Endodermal cell (in vitro differentiated cells): ENCODE measurements at regions not wholly inside any gene's neighbourhood (a gene's known extent, or its start where the extent isn't known, plus 50 kb on each side); places are given as distances from the start of the nearest gene placed in this dataset.

Experiments used
- DNase-seq: peaks from one replicate; pipeline ENCODE4 v3.0.0-alpha.2; 2017
- H3K27ac ChIP-seq: 2 replicates; pipeline ENCODE4 v1.5.1; 2013; ENCODE audit warnings: mild to moderate bottlenecking, low read depth, low read length, moderate library complexity
- H3K27me3 ChIP-seq: 2 replicates; pipeline ENCODE4 v1.6.1; 2013; ENCODE audit warnings: mild to moderate bottlenecking, low read length, moderate library complexity; ENCODE audit not compliant: insufficient read depth, control insufficient read depth, poor library complexity, severe bottlenecking
- H3K36me3 ChIP-seq: 2 replicates; pipeline ENCODE4 v1.7.0; 2013; ENCODE audit warnings: mild to moderate bottlenecking, low read length, moderate library complexity; ENCODE audit not compliant: control insufficient read depth, insufficient read depth
- H3K4me1 ChIP-seq: one replicate; pipeline ENCODE4 v1.7.0; 2013; ENCODE audit warnings: low read length; ENCODE audit not compliant: control insufficient read depth, insufficient read depth
- H3K4me3 ChIP-seq: 2 replicates; pipeline ENCODE4 v1.5.1; 2013; ENCODE audit warnings: mild to moderate bottlenecking, low read length, moderate library complexity
- H3K9ac ChIP-seq: 2 replicates; pipeline ENCODE4 v1.6.1; 2013; ENCODE audit warnings: mild to moderate bottlenecking, low read length, moderate library complexity; ENCODE audit not compliant: poor library complexity, severe bottlenecking; ENCODE audit errors: extremely low read depth
- H3K9me3 ChIP-seq: 2 replicates; pipeline ENCODE4 v1.6.1; 2013; ENCODE audit warnings: mild to moderate bottlenecking, low read length, moderate library complexity; ENCODE audit not compliant: control insufficient read depth
- H3K27ac Mint-ChIP-seq: 2 replicates; pipeline ENCODE4 v1.8.0; 2020; ENCODE audit warnings: mixed read lengths
- H3K27me3 Mint-ChIP-seq: 2 replicates; pipeline ENCODE4 v1.8.0; 2021; ENCODE audit warnings: mild to moderate bottlenecking, mixed read lengths; ENCODE audit not compliant: insufficient read depth
- H3K36me3 Mint-ChIP-seq: 2 replicates; pipeline ENCODE4 v1.8.0; 2020; ENCODE audit warnings: low read depth, mixed read lengths
- H3K4me1 Mint-ChIP-seq: 2 replicates; pipeline ENCODE4 v1.8.0; 2020; ENCODE audit warnings: mixed read lengths
- H3K4me3 Mint-ChIP-seq: 2 replicates; pipeline ENCODE4 v1.8.0; 2020; ENCODE audit warnings: mild to moderate bottlenecking, moderate library complexity, mixed read lengths
- H3K9me3 Mint-ChIP-seq: 2 replicates; pipeline ENCODE4 v1.8.0; 2020; ENCODE audit warnings: mild to moderate bottlenecking, mixed read lengths
- WGBS, 2 experiments: methylation state at CpG; one replicate each; pipeline versions ENCODE4 v1.1.5 to v1.1.7; 2013; ENCODE audit warnings: missing lambda C conversion rate in 2 of 2, mixed read lengths in 1 of 2; ENCODE audit not compliant: insufficient coverage in 1 of 2, insufficient read length in 1 of 2; 5-methylcytosine and 5-hydroxymethylcytosine counted together
- TF ChIP-seq, protein P1 (sequence below): fragments of 200-600 bp; sonication (generic); conservative IDR thresholded peaks from 2 replicates; pipeline ENCODE4 v1.5.0; 2021; ENCODE audit warnings: antibody characterized with exemption, mild to moderate bottlenecking

- Mint-ChIP-seq H3K4me3 (no peak overlapping the region), H3K9me3 (no peaks in the 10 kb centered on the region), H3K27ac (no peak overlapping the region)
Measured at GRCh38 chr10:3292636-3293035, 120.1 kb upstream of the PITRM1 start.

DNA sequence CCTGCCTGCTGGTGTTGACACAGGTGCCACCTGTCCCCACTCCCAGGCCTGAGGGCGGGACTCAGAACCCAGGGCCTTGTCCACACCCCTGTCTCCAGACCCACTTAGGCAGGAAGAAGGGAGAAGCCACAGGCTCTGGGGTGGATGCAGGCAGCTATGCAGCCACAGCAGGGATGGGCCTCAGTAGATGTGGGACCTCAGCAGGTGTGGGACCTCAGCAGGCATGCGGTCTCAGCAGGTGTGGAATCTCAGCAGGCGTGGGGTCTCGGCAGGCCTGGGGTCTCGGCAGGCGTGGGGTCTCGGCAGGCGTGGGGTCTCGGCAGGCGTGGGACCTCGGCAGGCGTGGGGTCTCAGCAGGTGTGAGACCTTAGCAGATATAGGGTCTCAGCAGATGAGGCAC, 118.0 kb upstream of the PITRM1 start:
- Mint-ChIP-seq H3K36me3 (no peaks in the 10 kb centered on the region), H3K27me3 (peaks cover 6% of the 10 kb centered on the region), H3K4me1 (peaks cover 15% of the 10 kb centered on the region), H3K27ac (no peak overlapping the region), H3K9me3 (no peaks in the 10 kb centered on the region), H3K4me3 (no peak overlapping the region)
- Histone ChIP-seq H3K27me3 (no peaks in the 10 kb centered on the region), H3K9ac (no peak overlapping the region), H3K36me3 (no peaks in the 10 kb centered on the region), H3K27ac (no peak overlapping the region), H3K4me3 (no peak overlapping the region), H3K4me1 (peaks cover 4% of the 10 kb centered on the region), H3K9me3 (no peaks in the 10 kb centered on the region)
- WGBS, 2 experiments: 70 to 80% methylated on average over 7 to 12 of the region's 12 CpGs
- no peak for DNase-seq
- TF ChIP-seq, protein P1, sequence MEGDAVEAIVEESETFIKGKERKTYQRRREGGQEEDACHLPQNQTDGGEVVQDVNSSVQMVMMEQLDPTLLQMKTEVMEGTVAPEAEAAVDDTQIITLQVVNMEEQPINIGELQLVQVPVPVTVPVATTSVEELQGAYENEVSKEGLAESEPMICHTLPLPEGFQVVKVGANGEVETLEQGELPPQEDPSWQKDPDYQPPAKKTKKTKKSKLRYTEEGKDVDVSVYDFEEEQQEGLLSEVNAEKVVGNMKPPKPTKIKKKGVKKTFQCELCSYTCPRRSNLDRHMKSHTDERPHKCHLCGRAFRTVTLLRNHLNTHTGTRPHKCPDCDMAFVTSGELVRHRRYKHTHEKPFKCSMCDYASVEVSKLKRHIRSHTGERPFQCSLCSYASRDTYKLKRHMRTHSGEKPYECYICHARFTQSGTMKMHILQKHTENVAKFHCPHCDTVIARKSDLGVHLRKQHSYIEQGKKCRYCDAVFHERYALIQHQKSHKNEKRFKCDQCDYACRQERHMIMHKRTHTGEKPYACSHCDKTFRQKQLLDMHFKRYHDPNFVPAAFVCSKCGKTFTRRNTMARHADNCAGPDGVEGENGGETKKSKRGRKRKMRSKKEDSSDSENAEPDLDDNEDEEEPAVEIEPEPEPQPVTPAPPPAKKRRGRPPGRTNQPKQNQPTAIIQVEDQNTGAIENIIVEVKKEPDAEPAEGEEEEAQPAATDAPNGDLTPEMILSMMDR: no peak

More at GRCh38 chr10:3292636-3293035, 120.1 kb upstream of the PITRM1 start:
- no peak for DNase-seq
- no peaks in the 10 kb centered on the region for H3K36me3 ChIP-seq
- H3K9me3 ChIP-seq: no peaks in the 10 kb centered on the region
- H3K9ac ChIP-seq: no peak overlapping the region
- WGBS, 2 experiments: 93 to 94% methylated on average over 3 to 8 of the region's 8 CpGs
- no peak overlapping the region for H3K4me3 ChIP-seq
- H3K27me3 ChIP-seq: no peaks in the 10 kb centered on the region
- H3K36me3 Mint-ChIP-seq: no peaks in the 10 kb centered on the region
- H3K27ac ChIP-seq: no peak overlapping the region
- peaks cover 4% of the 10 kb centered on the region for H3K4me1 ChIP-seq
- H3K4me1 Mint-ChIP-seq: peaks cover 19% of the 10 kb centered on the region
- TF ChIP-seq, protein P1: no peak
- peaks cover 8% of the 10 kb centered on the region for H3K27me3 Mint-ChIP-seq

- TF ChIP-seq, protein P1: peak; percentile 13
- Histone ChIP-seq H3K27ac (no peak overlapping the region), H3K9me3 (no peaks in the 10 kb centered on the region), H3K4me1 (no peaks in the 10 kb centered on the region), H3K9ac (no peak overlapping the region), H3K27me3 (no peaks in the 10 kb centered on the region), H3K36me3 (no peaks in the 10 kb centered on the region), H3K4me3 (no peak overlapping the region)
- no peaks in the 10 kb centered on the region for H3K9me3 Mint-ChIP-seq
- H3K4me3 Mint-ChIP-seq: no peak overlapping the region
- H3K27me3 Mint-ChIP-seq: peaks cover 6% of the 10 kb centered on the region
- no peaks in the 10 kb centered on the region for H3K4me1 Mint-ChIP-seq
- DNase-seq: no peak
- WGBS, 2 experiments: 95% methylated on average over 26 to 42 of the region's 42 CpGs
- no peaks in the 10 kb centered on the region for H3K36me3 Mint-ChIP-seq
- no peak overlapping the region for H3K27ac Mint-ChIP-seq
Measured at GRCh38 chr10:3287572-3288445, 115.2 kb upstream of the PITRM1 start.
